Activated CD8-positive, alpha-beta memory T cell treated with anti-CD3 and anti-CD28 coated beads, Interleukin-2, amount 50 U/mL, for 4 hours (primary cell): ENCODE measurements at regions not wholly inside any gene's neighbourhood (a gene's known extent, or its start where the extent isn't known, plus 50 kb on each side); places are given as distances from the start of the nearest gene placed in this dataset.

ENCODE experiments used
- DNase-seq: peaks from one replicate; pipeline ENCODE4 v3.0.0-alpha.2; 2020

DNA sequence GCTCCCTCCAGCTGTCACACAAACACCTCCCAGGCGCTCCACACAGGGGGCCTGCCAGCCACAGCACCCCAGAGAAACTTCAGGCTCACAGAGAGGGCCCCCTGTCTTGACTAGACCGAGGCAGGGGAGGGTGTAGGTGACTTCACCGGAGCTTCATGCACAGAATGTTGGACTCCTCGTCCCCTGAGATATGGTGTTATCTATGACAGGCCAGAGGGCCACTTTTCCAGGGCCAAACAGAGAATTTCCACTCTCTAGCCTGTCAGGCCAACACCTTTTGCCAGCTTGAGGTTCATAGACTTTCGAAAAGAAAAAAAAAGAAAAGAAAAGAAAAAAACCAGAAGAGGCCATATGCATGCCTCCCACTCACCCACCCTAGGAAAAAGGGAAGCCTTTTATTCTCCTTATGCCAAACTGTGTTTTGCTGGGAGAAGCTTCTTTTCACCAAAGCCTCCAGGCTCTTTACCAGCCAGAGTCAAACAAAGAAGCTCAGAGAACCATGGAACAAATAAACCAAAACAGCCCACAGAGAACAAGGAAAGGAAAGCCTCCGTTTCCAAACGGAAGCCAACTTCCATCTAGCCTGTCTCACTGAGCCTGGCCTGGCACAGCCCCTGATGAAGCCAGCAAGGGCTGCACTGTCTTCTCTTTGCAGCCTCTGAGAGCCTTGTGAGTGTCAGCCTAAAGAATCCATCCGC is 313.2 kb upstream of the JARID2 start:
- DNase-seq, result no peak

GRCh38 chr6:14933183-14933544 is 312.7 kb upstream of the JARID2 start:
- no peak for DNase-seq

GRCh38 chr6:14934013-14934412 is 311.9 kb upstream of the JARID2 start:
- DNase-seq, result no peak

DNA sequence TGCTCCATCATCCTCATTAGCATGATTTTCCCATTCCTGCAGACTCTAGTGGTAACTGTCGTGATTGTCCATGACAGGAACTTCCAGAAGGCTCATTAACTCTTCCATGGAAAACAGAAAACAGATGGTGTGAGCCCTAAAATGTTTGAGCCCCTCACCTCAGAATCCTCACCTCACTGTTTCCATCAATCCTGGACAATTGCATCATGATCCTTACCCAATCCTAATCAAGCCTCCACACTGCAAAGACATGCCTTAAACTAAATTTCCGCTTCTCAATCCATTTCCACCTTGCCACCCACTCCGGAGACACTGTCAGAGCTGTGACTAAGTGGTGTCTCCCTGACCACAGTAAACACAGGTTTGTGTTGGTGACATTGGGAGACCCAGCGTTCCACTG is 311.0 kb upstream of the JARID2 start:
- no peak for DNase-seq

DNA sequence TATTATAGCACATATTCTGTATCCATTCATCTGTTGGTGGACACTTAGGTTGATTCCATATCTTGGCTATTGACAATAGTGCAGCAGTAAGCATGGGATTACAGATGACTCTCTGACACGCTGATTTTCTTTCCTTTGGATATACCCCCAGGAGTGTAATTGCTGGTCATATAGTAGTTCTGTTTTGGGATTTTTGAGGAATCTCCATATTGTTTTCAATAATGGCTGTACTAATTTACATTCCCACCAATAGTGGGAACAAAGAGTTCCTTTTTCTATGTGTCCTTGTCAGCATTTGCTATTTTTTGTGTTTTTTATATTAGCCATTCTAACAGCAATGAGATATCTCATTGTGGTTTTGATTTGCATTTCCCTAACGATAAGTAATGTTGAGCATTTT is 309.0 kb upstream of the JARID2 start:
- no peak for DNase-seq

DNA sequence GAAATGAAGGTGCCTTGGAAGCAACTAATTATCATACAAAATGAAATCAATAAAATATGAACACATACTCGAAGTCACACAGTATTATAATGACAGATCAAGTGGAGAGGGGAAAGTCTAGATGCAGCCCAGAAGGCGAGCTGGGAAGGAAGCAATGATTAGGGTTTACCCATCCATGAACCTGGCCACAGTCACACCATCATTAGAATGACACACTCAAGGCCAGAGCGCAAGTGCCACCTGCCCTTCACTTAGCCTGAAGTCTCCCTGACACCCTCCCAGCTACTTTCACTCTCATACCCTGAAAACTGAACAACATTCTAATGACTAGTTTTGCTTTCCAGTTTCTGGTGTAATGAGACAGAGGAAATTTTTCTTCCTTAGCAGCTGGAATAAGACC is 302.8 kb upstream of the JARID2 start:
- DNase-seq, result no peak

GRCh38 chr6:14944593-14944992 is 301.3 kb upstream of the JARID2 start:
- no peak for DNase-seq

- no peak for DNase-seq
Measured at GRCh38 chr6:14945461-14946185, 300.2 kb upstream of the JARID2 start.

- DNase-seq, result no peak
Measured at GRCh38 chr6:14946753-14947152, 299.1 kb upstream of the JARID2 start.

DNA sequence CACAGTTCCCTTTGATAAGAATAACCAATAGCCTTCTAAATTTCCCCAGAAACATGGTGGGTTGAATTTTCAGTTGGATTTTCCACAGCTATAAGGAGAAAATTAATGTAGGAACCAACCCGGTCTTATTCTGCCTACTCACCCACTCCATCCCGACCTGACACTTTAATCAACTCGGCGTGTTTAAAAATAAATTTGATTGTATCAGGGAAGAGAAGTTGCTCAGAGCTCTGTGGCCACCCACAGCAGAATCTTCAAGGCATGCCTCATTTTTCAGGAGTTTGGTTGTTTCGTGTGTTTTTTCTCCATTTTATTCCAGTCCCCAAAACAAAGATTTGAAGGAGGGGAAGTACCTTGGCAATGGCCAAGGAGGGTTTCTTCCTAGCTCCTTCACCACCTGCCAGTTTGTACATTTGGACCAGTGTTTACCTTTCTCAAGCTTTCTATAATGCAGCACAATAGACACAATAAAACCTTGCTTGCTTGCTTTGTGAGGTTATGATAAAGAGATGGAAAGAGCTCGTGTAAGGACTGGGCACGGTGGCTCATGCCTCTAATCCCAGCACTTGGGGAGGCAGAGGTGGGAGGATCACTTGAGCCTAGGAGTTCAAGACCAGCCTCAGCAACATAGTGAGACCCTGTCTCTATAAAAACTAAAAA is 297.2 kb upstream of the JARID2 start:
- DNase-seq, result no peak

DNA sequence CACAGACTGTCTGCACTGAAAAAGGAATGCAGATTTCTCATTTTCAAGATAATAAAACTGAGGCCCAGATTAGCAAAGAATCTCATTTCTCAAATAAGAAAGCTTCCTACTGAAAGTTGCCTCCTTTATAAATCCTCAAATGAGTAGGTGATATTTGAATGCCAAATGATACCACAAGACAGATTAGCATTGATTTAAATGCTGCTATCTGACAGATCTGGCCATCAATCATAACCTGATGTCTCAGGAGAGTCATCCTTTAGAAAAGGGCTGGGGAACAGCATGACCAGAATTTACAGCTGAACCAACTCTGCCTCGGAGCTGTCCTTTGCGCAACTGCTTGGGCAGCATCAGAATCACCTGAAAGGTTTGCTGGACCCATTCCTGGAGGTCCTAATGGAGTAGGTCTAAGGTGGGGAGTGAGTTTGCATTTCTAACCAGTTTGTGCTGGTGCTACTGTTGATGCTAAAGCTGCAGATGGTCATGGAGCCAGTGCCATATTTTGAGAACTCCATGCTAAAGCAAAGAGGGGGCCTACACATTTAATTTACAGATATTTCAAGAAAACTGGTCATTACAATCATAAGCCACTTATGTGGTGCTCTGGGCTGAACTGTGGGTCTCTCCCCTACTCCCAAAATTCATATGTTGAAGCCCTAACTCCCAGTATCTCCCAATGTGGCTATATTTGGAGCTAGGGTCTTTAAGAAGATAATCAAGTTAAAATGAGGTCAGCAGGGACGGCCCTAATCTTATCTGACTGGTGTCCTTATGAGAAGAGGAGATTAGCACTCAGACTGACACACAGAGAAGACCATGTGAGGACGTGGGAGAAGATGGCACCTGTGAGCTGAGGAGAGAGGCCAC is 295.5 kb upstream of the JARID2 start:
- DNase-seq, result no peak

DNA sequence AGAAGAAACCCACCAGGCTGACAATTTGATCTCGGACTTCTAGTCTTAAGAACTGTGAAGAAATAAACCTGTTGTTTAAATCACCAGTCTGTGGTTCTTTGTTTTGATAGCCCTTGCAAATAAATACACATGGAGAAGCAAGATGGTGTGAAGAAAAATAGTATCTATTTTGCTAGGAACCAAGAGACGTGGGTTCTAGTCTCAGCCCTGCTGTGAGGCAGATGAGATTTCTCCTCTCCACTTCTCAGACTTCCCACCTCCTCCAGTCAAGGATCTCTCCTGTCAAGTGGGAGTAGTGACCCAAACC is 294.9 kb upstream of the JARID2 start:
- DNase-seq, result no peak

GRCh38 chr6:14951704-14952103 is 294.2 kb upstream of the JARID2 start:
- no peak for DNase-seq

GRCh38 chr6:14953836-14954235 is 292.0 kb upstream of the JARID2 start:
- no peak for DNase-seq

- no peak for DNase-seq
Measured at GRCh38 chr6:14957355-14958059, 288.4 kb upstream of the JARID2 start.

GRCh38 chr6:14959324-14959885 is 286.5 kb upstream of the JARID2 start:
- DNase-seq, result no peak

DNA sequence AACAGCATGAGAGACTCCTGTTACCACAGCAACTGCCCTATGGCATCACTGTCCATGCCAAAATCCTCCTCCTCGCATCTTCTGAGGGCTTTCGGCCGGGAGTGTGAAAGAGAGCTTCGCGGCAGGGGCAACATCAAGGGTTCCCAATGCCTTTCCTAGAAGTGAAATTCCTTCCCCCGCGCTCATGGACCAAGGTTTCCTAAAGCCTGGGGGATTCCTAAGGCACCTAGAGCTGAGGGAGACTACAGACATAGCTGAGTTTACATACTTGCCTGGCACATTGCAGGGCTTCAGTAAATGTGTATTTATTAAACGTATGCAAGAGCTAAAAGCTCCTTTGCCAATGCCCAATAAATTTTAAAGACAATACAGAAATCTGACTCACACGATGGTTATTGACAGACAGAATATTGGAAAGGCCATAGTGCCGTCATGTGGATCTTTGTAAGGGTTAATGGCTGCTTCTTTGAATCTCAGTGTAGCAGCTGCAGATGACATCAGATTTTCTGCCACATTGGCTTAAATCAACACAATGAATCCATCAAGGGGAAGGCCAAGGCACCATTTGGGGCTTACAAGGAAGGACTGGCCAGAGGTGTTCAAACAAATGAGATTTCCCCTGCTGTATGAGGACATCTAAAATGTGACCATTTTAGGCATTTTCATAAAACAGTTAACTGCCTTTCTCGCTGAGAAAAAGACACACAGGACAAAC is 281.2 kb upstream of the JARID2 start:
- no peak for DNase-seq

DNA sequence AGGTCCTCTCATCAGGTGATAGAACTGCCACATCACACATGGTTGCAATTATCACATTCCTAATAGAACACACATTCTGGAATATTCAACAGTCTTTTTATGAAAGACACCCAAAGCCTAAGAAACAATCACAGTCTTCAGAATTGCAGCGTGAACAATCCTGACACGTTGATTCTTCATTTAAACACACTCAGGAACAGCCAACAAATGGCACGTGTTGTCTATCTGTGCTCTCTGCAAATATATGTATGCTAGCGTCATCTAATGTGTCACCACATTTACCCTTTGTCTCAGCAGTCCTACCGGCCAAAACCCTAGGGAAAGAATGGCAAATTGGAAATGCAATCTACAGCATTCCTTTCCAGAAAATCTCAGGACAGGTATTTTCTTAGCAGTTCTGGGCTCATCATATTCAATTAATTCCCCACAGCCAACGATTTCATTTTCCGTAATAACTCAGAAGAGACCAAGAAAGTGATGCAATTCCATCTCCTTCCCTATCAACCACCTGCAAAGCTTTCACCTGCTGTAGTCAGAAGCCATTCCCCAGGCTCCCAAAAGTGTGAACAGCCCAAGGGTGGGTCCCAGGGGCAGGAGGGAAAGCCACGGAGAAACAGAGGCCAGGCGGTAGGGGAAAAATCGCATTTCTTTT is 280.3 kb upstream of the JARID2 start:
- DNase-seq, result no peak

DNA sequence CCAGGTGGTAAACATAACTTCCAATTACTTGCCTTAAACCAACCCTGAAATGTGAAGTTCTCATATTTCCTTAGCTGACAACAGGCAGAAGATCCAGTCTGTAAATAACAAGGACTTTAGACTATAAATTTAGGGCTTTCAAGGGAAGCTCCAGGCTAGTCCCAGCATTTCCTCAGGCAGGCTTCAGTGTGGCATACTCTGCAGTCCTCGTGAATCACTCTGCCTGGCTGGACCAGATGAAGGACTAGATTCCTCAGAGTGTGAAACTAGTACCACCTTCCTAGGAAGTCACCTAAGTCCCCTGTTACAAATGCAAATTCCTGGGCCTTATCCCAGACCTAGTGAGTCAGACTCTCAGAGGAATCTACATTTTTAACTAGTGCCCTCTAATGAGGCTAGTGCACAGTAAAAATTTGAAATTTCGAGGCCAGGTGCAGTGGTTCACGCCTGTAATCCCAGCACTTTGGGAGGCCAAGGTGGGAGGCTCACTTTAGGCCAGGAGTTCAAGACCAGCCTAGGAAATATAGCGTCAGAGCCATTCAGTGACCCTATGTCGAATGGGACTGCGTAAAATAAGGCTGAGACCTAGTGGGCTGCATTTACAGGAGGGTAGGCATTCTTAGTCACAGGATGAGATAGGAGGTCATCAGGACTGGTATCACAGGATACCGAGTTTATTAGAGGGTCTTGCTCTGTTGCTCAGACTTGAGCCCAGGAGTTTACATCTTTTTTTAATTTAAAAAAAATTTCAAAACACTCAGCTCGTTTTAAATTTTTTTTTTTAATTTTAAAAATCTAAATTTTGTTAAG is 279.6 kb upstream of the JARID2 start:
- no peak for DNase-seq
